A673 (cell line): ENCODE measurements at regions not wholly inside any gene's neighbourhood (a gene's known extent, or its start where the extent isn't known, plus 50 kb on each side); places are given as distances from the start of the nearest gene placed in this dataset.
"Not testable (repeated sequence)": the region's sequence is repeated elsewhere in the genome, so short reads cannot be mapped to it uniquely, and the experiment has no call there.

ENCODE experiments used
- BruUV-seq: library from RNA; stranded (reverse); fragments of 400-500 nt; replicated peaks from 2 replicates; lab custom pipeline; 2021; lab: Mats Ljungman, UMichigan
- CTCF ChIA-PET: fragments of 300-600 bp; sonication (Branson Sonifier 250); formaldehyde crosslinking; loops from one replicate; lab custom pipeline; 2022; ENCODE audit warnings: antibody characterized with exemption; lab: Charles Lee
- POLR2A ChIA-PET: fragments of 300-600 bp; sonication (Branson Sonifier 250); formaldehyde crosslinking; loops from one replicate; lab custom pipeline; 2022; ENCODE audit warnings: antibody characterized with exemption; ENCODE audit not compliant: low non-redundant PET; lab: Charles Lee
- DNase-seq: peaks from one replicate; pipeline ENCODE4 v3.0.0-alpha.2; 2015; ENCODE audit warnings: low spot score
- H3K27ac ChIP-seq: fragments of 200-600 bp; sonication (generic); 2 replicates; pipeline ENCODE4 v1.5.1; 2016; ENCODE audit warnings: mixed run types, low read depth, mild to moderate bottlenecking, mixed read lengths, antibody characterized with exemption, low read length; ENCODE audit not compliant: poor library complexity, severe bottlenecking
- H3K27me3 ChIP-seq: fragments of 200-600 bp; sonication (generic); replicated peaks from 2 replicates; pipeline ENCODE4 v1.6.1; 2017; ENCODE audit warnings: mixed run types, low read depth, mild to moderate bottlenecking, mixed read lengths, antibody characterized with exemption, low read length; ENCODE audit not compliant: insufficient read depth, poor library complexity
- H3K36me3 ChIP-seq: fragments of 200-600 bp; sonication (generic); 2 replicates; pipeline ENCODE4 v1.6.1; 2016; ENCODE audit warnings: mixed run types, mild to moderate bottlenecking, mixed read lengths, antibody characterized with exemption, low read length; ENCODE audit not compliant: insufficient read depth, poor library complexity, severe bottlenecking
- H3K4me1 ChIP-seq: fragments of 200-600 bp; sonication (generic); 2 replicates; pipeline ENCODE4 v1.6.1; 2017; ENCODE audit warnings: mixed run types, mild to moderate bottlenecking, mixed read lengths, antibody characterized with exemption, low read length; ENCODE audit not compliant: insufficient read depth, poor library complexity, severe bottlenecking
- H3K4me3 ChIP-seq: fragments of 200-600 bp; sonication (generic); 2 replicates; pipeline ENCODE4 v1.5.1; 2016; ENCODE audit warnings: low read depth, mixed run types, mild to moderate bottlenecking, mixed read lengths, low read length; ENCODE audit not compliant: poor library complexity, severe bottlenecking
- H3K9me3 ChIP-seq: fragments of 200-600 bp; sonication (generic); 2 replicates; pipeline ENCODE4 v1.6.1; 2016; ENCODE audit warnings: mixed run types, low read depth, mild to moderate bottlenecking, mixed read lengths, antibody characterized with exemption, low read length; ENCODE audit not compliant: poor library complexity, severe bottlenecking
- CTCF ChIP-seq: fragments of 300-800, 200-600 bp; sonication (generic); conservative IDR thresholded peaks from 2 replicates; pipeline ENCODE4 v1.5.1; 2017; ENCODE audit warnings: low read depth, mild to moderate bottlenecking, antibody characterized with exemption, low read length, moderate library complexity, mixed read lengths
- EZH2 ChIP-seq: fragments of 200-600 bp; sonication (generic); IDR thresholded peaks from 2 replicates; pipeline ENCODE4 v1.6.1; 2017; ENCODE audit warnings: borderline replicate concordance, low read depth, mild to moderate bottlenecking, mixed read lengths, antibody characterized with exemption, low read length; ENCODE audit not compliant: poor library complexity, severe bottlenecking
- intact Hi-C: fragments of 100-400 bp; cut with micrococcal nuclease; formaldehyde crosslinking; loops from one replicate; pipeline ENCODE4 v1.10.0; 2022; ENCODE audit not compliant: unreplicated experiment

GRCh38 chr6:137678451-137678850, 184.3 kb upstream of the OLIG3 start:
- POLR2A ChIA-PET: no interaction called here

GRCh38 chr6:137680705-137681346, 186.2 kb upstream of the TNFAIP3 start:
- Histone ChIP-seq H3K27ac (no peak overlapping the region), H3K36me3 (no peaks in the 10 kb centered on the region), H3K4me1 (no peaks in the 10 kb centered on the region), H3K9me3 (no peaks in the 10 kb centered on the region), H3K4me3 (no peak overlapping the region), H3K27me3 (no peaks in the 10 kb centered on the region)
- ChIA-PET POLR2A (no interaction called here), CTCF (no interaction called here)
- TF ChIP-seq EZH2 (no peak), CTCF (no peak)
- BruUV-seq: no TSS peak
- intact Hi-C loops: no loop called here
- DNase-seq: no peak

More at GRCh38 chr6:137678451-137678850, 184.3 kb upstream of the OLIG3 start:
- no peak overlapping the region for H3K4me3 ChIP-seq
- H3K36me3 ChIP-seq: no peaks in the 10 kb centered on the region
- BruUV-seq: no TSS peak
- DNase-seq: no peak
- intact Hi-C loops: no loop called here
- H3K9me3 ChIP-seq: no peaks in the 10 kb centered on the region
- no peaks in the 10 kb centered on the region for H3K4me1 ChIP-seq
- no peak overlapping the region for H3K27ac ChIP-seq
- H3K27me3 ChIP-seq: no peaks in the 10 kb centered on the region
- TF ChIP-seq EZH2 (no peak), CTCF (no peak)
- CTCF ChIA-PET: no interaction called here

- POLR2A ChIA-PET: no interaction called here
- no peaks in the 10 kb centered on the region for H3K9me3 ChIP-seq
- no peaks in the 10 kb centered on the region for H3K36me3 ChIP-seq
- H3K27ac ChIP-seq: no peak overlapping the region
- BruUV-seq: no TSS peak
- no peaks in the 10 kb centered on the region for H3K4me1 ChIP-seq
- DNase-seq: no peak
- TF ChIP-seq CTCF (no peak), EZH2 (no peak)
- intact Hi-C loops: no loop called here
- CTCF ChIA-PET: no interaction called here
- H3K4me3 ChIP-seq: no peak overlapping the region
- no peaks in the 10 kb centered on the region for H3K27me3 ChIP-seq
Observed at GRCh38 chr6:137681445-137682009, 185.5 kb upstream of the TNFAIP3 start.

GRCh38 chr6:137682658-137683057, 184.4 kb upstream of the TNFAIP3 start:
- CTCF ChIA-PET, DNase-seq, BruUV-seq, H3K4me3 ChIP-seq, H3K9me3 ChIP-seq, H3K4me1 ChIP-seq, H3K36me3 ChIP-seq, intact Hi-C loops, POLR2A ChIA-PET, H3K27me3 ChIP-seq, H3K27ac ChIP-seq: not testable (repeated sequence)
